H1 (cell line): ENCODE measurements at regions not wholly inside any gene's neighbourhood (a gene's known extent, or its start where the extent isn't known, plus 50 kb on each side); places are given as distances from the start of the nearest gene placed in this dataset.

Experiments used
- ASH2L ChIP-seq: fragments of 200-600, 300-600 bp; sonication (generic); IDR thresholded peaks from one replicate; pipeline ENCODE4 v1.7.1; 2017; ENCODE audit warnings: low read length
- ATF2 ChIP-seq: IDR thresholded peaks from 2 replicates; pipeline ENCODE4 v1.6.1; 2012; ENCODE audit warnings: low read length, inconsistent platforms
- CEBPB ChIP-seq: IDR thresholded peaks from 2 replicates; pipeline ENCODE4 v1.6.1; 2012; ENCODE audit warnings: low read depth, low read length
- CHD1 ChIP-seq: IDR thresholded peaks from 2 replicates; pipeline ENCODE4 v1.6.1; 2012; ENCODE audit warnings: low read depth, low read length, improper control_type of control experiment
- SAP30 ChIP-seq: fragments of 300-600 bp; sonication (generic); IDR thresholded peaks from 2 replicates; pipeline ENCODE4 v1.7.1; 2012; ENCODE audit warnings: low read length, moderate library complexity, mild to moderate bottlenecking, inconsistent platforms; ENCODE audit not compliant: insufficient read depth, insufficient replicate concordance

GRCh38 chr2:67242456-67242855 is 154.7 kb upstream of the ETAA1 start (continued):
- TF ChIP-seq ATF2 (no peak), ASH2L (no peak), CEBPB (no peak), SAP30 (no peak), CHD1 (no peak)
